GM18907 (cell line): ENCODE measurements at regions not wholly inside any gene's neighbourhood (a gene's known extent, or its start where the extent isn't known, plus 50 kb on each side); places are given as distances from the start of the nearest gene placed in this dataset.
A peak's percentile ranks its signal among the peaks of the same experiment; 100 is the strongest.

Source experiments
- ATAC-seq: cut with Tn5 transposase; IDR thresholded peaks from one replicate; pipeline ENCODE4 v1.9.1; 2021; ENCODE audit warnings: mild to moderate bottlenecking, moderate library complexity; ENCODE audit not compliant: unreplicated experiment

- no peak for ATAC-seq
These were observed 76.1 kb upstream of the CDH5 start for GRCh38 chr16:66290431-66290830.

- ATAC-seq = no peak
These were observed 76.5 kb upstream of the CDH5 start for GRCh38 chr16:66289986-66290385.

DNA sequence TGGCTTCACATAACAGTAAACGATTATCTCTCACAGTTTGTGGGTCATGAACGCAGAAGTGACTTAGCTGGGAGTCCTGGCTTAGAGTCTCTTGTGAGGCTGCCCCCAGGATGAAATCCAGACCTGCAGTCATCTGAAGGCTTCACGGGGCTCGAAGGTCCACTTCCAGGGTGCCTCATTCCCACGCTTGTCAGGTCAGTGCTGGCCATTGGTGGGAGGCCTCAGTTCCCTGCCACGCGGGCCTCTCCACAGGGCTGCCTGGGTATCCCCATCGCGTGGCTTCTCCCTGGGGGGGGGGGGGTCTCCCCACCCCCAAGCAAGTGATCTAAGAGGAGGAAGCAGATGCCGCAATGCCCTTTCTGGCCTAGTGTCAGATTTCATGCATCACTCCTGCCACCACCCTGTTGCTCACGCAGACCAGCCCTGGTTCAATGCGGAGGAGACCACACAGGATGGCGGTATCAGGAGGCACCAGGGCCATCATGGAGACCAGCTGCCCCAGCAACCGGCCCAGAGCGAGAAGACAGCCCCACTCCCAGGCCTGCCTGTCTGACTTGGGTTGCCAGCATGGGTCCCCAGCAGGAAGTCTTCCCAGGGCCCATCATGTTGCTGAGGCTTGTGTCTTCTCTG is 77.3 kb upstream of the CDH5 start:
- no peak for ATAC-seq

- ATAC-seq = no peak
These were observed 78.6 kb upstream of the CDH5 start for GRCh38 chr16:66287926-66288325.

DNA sequence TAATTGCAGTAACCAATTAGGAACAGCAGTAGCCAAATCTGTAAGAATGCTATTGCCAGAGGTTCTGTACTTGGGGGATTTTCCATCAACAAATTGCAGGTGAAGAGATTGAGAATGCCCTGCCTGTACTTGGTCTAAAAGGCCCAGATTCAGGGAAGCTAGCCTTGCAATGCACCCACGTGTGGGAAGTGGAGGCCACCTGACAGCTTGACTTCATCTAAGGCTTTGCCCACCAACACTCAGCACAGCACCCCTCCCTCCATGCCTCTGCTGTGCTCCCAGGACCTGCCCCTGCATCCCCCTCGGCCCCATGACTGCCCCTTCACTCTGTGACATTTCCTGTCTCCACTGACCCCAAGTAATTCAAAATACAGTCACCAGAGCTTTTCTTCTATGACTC is 79.1 kb upstream of the CDH5 start:
- ATAC-seq = no peak

DNA sequence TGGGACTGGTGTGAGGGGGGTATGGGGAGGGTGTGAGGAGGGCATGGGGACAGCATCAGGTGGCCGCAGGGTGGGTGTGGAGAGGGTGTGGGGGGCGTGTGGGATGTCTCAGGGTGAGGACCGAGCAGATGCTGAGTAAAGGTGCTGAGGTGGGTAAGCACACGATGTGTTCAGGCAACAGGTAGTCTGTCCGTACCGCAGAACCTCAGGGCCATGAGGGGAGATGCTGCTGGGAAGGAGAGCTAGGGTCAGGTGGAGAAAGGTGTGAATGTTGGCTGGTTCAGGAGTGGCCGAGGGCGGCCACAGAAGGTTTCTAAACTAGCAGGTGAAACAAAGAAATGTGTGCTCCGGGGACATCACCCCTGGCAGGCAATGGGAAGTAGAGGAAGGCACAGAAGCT is 80.0 kb upstream of the CDH5 start:
- no peak for ATAC-seq

GRCh38 chr16:66278604-66279262 is 87.8 kb upstream of the CDH5 start:
- no peak for ATAC-seq

DNA sequence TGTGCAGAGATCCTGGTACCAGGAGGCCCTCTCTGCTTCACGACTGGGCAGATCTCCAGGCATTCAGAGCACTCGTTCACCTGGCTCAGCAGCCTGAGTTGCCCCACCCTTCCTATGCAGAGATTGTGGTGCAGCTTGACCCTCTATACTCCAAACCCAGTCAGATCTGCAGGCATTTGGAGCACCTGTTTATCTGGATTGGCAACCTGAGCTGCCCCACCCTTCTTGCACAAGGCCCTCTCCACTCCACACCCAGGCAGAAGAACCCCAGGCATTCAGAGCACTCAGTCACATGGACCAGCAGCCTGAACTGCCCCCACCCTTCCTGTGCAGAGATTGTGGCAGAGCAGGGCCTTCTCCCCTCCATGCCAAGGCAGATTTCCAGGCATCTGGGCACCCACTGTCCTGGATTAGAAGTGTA is 88.4 kb upstream of the CDH5 start:
- ATAC-seq = no peak

DNA sequence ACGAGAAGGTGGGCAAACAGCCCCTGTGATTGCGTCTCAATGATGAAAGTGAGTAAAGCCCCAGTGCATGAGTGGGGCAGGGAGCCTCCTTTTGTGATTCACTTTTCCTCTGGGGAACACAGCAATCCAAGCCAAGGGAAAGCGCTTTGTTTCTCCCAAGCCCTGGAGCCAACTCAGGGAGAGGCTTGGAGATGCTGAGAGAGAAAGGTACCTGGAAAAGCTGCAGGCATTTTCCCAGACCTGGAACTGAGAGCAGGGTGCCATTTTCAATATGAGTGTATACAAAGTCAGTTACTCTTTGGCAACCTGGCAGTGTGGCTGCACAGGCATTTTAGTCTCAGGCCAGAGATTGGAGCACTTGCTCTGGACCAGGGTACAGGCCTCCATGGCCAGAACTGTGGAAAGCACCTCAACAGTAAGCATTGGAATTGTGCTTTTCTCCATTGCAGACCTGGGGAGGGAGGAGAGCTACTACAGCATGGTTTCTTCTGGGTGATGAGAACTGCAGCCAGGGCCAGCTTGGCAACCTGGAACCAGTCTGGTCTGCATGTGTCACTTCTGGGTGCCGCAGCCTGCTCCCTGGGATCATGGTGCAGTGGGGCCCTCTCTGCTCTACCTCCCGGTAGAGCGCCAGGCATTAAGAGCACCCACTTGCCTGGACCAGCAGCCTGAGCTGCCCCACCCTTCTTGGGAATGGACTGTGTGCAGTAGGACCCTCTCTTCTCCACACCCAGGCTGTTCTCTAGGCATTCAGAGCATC is 89.0 kb upstream of the CDH5 start:
- ATAC-seq = no peak

DNA sequence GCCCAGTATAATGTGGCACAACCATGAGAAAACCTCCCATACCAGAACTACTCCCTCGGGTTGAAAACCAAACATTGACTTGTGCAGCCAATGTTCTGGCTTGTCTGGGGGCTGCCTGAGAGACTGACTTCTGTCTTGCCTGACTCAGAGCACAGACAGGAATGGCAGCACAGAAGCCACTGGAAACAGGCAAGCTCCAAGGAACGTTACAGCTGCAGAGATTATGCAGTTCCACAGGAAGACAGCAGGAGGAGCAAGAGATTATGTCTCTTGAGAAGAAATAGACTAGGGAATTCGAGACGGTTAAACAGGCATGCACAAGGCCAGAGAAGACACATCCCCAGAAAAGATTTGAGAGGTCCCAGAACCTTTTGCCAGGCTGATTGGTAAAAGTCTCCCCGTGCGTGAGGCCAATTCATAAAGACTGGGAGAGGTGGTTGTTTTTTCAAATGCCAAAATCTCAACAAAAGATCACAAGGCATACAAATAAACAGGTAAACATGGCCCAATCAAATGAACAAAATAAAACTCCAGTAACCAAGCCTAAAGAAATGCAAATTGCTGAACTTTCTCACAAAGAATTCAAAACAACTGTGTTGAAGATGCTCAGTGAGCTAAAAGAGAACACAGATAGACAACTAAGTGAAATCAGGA is 90.6 kb upstream of the CDH5 start:
- no peak for ATAC-seq

- ATAC-seq = peak; percentile 50
These were observed 92.0 kb upstream of the CDH5 start for GRCh38 chr16:66274335-66275110.

DNA sequence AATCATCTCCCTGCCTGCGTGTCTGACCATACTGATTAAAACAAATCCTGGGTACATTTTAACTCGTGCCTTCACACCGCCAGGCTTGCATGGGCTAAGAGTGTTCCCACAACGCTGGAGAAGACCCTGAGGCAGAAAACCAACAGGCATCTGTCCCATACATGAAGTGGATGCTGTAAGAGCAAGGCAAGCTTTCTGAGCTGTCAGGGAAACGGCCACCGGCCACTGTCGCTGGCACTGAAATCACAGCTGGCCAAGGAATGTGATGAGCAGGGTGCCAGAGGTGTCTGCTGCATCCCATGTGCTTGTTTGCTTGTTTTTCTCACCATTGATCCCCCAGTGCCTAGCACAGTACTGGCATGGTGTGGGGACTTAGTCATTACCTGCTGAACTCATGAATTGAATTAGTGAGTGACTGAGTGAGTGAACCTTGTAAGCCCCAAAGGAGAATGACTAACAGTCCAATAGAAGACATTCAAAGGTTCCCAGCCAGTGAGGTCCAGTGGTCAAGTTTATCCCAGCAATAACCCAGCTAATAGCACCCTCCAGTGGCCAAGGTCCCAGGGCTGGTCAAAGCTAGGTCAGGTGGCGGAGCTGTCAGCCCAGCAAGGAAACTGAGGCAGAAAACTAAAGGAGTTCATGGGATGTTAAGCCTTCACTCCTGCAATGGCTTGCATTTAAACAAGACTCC is 92.7 kb upstream of the CDH5 start:
- ATAC-seq = no peak

DNA sequence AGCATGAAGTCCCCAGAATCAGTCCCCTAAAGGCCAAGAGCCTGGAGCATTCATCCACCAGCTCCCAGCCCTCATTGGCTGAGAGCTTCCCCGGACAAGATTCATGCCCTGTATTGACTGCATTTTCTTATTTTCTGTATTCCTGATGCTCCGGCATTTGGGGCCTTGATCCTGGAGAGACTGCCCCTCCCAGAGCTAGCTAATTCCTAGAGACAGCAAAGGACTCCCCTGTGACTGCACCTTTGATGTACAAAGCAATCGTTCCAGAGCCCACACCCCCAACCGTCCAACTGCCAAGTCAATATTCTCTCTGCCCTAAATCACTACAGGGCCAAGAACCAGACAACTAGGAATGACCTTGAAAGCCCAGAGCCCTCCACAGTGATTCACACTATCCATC is 93.4 kb upstream of the CDH5 start:
- no peak for ATAC-seq

- ATAC-seq = no peak
These were observed 94.0 kb upstream of the CDH5 start for GRCh38 chr16:66272461-66272860.

DNA sequence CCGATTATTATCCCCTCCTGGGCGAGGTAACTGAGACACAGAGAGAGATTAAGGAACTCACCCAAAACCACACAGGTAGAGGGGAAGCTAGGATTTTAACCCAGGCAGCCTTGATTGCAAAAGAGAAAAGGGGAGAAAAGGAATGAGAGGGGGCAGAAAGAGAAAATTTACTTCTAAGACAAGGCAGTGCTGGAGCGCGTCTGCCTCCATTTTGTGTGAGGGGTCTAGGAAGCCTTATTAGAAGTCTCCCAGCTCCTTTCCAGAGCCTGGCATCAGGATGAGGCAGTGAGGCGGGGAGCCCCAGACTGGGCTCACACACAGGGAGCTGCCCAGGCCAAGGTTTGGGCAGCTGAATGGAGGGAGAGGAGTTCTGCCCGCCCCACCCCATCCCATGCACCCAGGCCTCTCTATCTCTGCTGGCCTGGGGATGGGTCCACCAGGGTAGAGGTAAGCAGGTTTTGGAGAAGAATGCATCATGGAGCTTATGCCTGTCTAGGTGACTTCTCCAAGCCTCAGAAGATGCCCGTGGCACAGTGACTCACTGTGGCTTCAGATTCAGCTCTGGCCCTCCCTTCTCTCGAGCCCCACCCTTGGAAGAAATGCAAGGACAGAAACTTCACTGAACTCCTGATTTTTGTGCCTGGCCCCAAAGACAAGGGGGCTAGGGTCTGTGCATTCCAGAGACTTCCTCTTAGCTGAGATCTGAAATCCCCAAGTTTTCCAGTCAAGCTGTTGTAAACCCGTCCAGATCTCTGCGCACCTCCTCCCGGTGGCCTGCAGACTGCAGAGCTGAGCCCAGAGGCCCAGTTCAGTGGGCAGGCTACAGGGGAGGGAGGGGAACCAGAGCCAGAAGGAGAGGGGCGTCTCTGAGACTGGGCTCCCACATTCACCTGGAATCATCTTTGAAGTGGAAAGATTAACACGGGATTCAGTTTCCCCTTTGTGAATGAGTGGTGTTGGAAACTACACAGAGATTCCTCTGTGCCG is 95.1 kb upstream of the CDH5 start:
- ATAC-seq = no peak

DNA sequence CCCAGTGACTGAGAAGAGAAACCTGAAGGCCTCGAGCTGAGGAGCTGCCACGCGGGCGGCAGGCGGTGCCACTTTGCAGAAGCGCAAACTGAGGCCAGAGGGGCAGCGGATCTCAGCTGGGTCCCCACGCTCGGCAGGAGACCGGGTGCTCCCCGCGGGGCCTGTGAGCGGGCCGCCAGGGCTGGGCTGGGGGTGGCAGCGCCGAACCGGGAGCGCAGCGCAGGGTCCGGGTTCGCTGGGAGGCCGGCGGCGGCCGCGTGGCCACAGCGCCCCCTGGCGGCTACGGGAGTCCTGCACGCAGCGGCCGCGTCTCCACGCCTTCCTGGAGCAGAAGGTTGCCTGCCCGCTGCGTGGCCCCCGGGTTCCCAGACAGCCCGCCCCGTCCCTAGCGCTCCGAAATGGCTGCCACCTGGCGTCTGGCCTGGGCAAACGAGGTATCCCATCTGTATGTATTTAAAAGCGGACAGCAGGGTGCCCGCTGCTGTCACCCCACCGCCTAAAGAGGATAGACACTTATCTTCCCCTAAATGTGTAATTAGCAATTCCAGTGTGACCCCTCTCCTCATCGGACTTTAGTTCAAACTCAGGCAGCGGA is 96.1 kb upstream of the CDH5 start:
- peak; percentile 66 for ATAC-seq

DNA sequence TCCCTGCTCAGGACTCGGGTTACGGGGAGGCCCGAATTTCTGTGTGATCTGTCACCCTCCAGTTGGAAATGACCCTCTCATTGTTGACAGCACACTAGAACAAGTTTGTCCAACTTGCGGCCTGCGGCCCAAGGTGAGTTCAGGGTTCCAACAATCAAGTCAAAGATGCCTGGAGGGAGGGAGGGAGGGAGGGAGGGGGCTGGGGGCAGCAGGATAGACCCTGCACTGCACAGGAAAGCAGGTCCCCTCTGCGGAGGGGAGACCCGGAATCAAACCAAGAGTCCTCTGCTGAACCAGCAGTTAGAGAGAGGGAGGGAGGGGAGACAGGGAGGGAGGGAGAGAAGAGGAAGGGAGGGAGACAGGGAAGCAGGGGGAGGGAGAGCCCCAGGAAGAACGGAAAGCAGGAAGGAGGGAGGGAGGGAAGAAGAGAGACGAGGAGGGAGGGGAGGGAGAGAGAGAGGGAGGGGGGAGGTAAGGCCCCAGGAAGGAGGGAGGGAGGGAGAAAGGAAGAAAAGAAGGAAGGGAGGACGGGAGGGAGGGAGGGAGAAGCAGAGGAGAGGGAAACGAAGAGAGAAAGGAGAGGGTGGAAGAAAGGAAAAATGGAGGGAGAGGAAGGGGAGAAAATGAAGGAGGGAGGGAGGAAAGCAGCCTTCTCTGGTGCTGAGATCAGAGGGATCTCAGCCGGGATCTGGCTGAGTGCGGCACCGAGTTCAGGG is 96.7 kb upstream of the CDH5 start:
- ATAC-seq = no peak
